Activated CD8-positive, alpha-beta T cell treated with anti-CD3 and anti-CD28 coated beads for 36 hours (primary cell): ENCODE measurements at regions not wholly inside any gene's neighbourhood (a gene's known extent, or its start where the extent isn't known, plus 50 kb on each side); places are given as distances from the start of the nearest gene placed in this dataset.

Experiments used
- ATAC-seq: fragments of 200-7000 bp; cut with Tn5 transposase; one replicate; pipeline ENCODE4 v1.10.0; 2021; ENCODE audit warnings: mild to moderate bottlenecking, moderate library complexity
- CTCF ChIA-PET: fragments of 350-600 bp; sonication (Branson Sonifier 250); formaldehyde crosslinking; loops from one replicate; lab custom pipeline; 2021; ENCODE audit warnings: antibody characterized with exemption; lab: Charles Lee
- POLR2A ChIA-PET: fragments of 350-600 bp; sonication (Branson Sonifier 250); formaldehyde crosslinking; loops from one replicate; lab custom pipeline; 2021; ENCODE audit warnings: antibody characterized with exemption; lab: Charles Lee
- DNase-seq: peaks from one replicate; pipeline ENCODE4 v3.0.0-alpha.2; 2020
- H3K27ac Mint-ChIP-seq: one replicate; pipeline ENCODE4 v1.8.0; 2021; ENCODE audit warnings: mild to moderate bottlenecking, mixed read lengths
- H3K27me3 Mint-ChIP-seq: one replicate; pipeline ENCODE4 v1.8.0; 2021; ENCODE audit warnings: mixed read lengths
- H3K36me3 Mint-ChIP-seq: one replicate; pipeline ENCODE4 v1.8.0; 2021; ENCODE audit warnings: low read depth, mixed read lengths
- H3K4me1 Mint-ChIP-seq: one replicate; pipeline ENCODE4 v1.8.0; 2021; ENCODE audit warnings: low read depth, mixed read lengths
- H3K4me3 Mint-ChIP-seq: one replicate; pipeline ENCODE4 v1.8.0; 2021; ENCODE audit warnings: mild to moderate bottlenecking, moderate library complexity, mixed read lengths
- H3K9me3 Mint-ChIP-seq: one replicate; pipeline ENCODE4 v1.8.0; 2021; ENCODE audit warnings: mixed read lengths
- intact Hi-C: fragments of 100-400 bp; cut with micrococcal nuclease; formaldehyde crosslinking; loops from one replicate; pipeline ENCODE4 v1.10.0; 2022
- TF ChIP-seq, protein P1 (sequence below): fragments of 200-600 bp; IDR thresholded peaks from one replicate; pipeline ENCODE4 v1.8.0; 2022; ENCODE audit warnings: antibody characterized with exemption, mild to moderate bottlenecking

DNA sequence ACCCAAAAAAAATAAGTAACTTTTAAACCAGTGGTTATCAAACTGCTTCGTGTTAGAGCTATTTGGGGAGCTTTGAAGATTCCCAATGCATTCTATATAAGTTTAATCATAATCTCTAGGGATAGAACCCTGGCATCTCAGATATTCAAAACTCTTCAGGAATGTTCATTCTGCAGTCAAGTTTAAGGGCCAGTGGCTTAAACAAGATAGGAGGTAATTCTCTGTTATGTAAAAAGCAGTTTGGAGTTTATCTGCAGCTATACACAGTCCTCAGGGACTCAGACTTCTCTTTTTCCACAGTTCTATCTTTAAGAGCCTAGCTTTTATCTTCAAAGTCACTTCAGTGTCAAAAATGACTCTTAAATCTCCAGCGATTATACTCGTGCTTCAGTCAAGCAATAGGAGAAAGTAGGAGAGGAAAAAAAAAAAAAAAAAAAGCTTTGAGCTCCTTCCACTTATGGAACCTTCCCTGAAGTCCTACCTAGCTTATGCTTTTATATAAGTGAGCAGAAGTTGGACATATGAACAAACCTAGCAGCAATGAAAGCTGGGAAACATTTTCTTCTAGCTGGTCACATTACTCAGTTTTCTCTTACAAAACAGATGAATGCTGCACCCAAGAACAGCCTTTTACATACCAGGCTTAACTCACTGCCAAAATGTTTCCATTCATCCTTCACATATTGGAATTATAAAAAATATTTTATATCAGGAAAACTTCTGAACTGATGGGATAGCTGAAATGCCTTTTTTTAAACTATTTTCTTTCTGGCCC is 302.8 kb downstream of the FSCB start:
- no peak for ATAC-seq
- intact Hi-C loops, result no loop called here
- ChIA-PET CTCF (no interaction called here), POLR2A (no interaction called here)
- TF ChIP-seq, protein P1, sequence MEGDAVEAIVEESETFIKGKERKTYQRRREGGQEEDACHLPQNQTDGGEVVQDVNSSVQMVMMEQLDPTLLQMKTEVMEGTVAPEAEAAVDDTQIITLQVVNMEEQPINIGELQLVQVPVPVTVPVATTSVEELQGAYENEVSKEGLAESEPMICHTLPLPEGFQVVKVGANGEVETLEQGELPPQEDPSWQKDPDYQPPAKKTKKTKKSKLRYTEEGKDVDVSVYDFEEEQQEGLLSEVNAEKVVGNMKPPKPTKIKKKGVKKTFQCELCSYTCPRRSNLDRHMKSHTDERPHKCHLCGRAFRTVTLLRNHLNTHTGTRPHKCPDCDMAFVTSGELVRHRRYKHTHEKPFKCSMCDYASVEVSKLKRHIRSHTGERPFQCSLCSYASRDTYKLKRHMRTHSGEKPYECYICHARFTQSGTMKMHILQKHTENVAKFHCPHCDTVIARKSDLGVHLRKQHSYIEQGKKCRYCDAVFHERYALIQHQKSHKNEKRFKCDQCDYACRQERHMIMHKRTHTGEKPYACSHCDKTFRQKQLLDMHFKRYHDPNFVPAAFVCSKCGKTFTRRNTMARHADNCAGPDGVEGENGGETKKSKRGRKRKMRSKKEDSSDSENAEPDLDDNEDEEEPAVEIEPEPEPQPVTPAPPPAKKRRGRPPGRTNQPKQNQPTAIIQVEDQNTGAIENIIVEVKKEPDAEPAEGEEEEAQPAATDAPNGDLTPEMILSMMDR, result no peak
- no peaks in the 10 kb centered on the region for H3K27me3 Mint-ChIP-seq
- H3K4me3 Mint-ChIP-seq, result no peak overlapping the region
- no peak overlapping the region for H3K27ac Mint-ChIP-seq
- DNase-seq, result no peak
- H3K9me3 Mint-ChIP-seq, result peaks cover 3% of the 10 kb centered on the region
- no peaks in the 10 kb centered on the region for H3K4me1 Mint-ChIP-seq
- no peaks in the 10 kb centered on the region for H3K36me3 Mint-ChIP-seq

DNA sequence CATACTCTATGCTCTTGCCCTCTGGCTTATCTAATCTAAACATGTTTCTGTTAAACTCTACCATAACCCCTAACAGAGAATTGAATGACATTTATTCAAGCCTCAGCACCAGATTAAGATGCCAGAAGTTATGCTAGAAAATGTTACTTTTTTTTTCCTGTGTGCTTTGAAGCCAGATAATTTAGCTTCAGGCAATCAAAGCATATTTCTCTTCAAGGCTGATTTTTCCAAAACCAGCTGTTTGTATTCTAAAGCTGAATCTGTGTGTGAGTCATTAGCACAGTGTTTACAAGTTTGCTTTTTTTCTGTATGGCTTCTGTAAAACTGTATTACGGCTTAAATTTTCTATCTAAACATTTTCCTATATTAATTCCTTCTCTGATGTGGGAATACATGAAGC is 326.1 kb downstream of the FSCB start:
- no peaks in the 10 kb centered on the region for H3K36me3 Mint-ChIP-seq
- no peak for DNase-seq
- POLR2A ChIA-PET, result no interaction called here
- intact Hi-C loops, result no loop called here
- H3K9me3 Mint-ChIP-seq, result peaks cover 18% of the 10 kb centered on the region
- no peaks in the 10 kb centered on the region for H3K27me3 Mint-ChIP-seq
- no peak overlapping the region for H3K4me3 Mint-ChIP-seq
- no peak for ATAC-seq
- TF ChIP-seq, protein P1, result no peak
- H3K4me1 Mint-ChIP-seq, result no peaks in the 10 kb centered on the region
- CTCF ChIA-PET, result no interaction called here
- no peak overlapping the region for H3K27ac Mint-ChIP-seq

DNA sequence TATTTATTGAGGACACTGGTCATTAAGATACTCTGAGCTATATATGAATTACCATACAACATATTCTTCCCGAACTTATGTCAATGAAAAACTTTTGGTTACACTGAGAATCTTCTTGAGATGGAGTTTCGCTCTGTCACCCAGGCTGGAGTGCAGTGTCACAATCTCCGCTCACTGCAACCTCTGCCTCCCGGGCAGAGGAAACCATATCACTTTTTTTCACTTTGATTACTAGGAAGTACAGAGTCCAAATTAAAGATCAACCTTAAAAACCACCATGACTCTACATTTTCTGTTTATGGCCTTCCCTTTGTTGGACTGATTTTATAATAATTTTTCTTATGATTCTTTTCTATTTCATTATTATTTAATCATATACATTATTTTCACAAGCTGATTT is 336.5 kb downstream of the FSCB start:
- Mint-ChIP-seq H3K4me1 (no peaks in the 10 kb centered on the region), H3K4me3 (no peak overlapping the region), H3K27me3 (no peaks in the 10 kb centered on the region), H3K9me3 (peaks cover 8% of the 10 kb centered on the region), H3K27ac (no peak overlapping the region), H3K36me3 (no peaks in the 10 kb centered on the region)
- ChIA-PET POLR2A (no interaction called here), CTCF (no interaction called here)
- TF ChIP-seq, protein P1, result no peak
- intact Hi-C loops, result no loop called here
- no peak for ATAC-seq
- no peak for DNase-seq

DNA sequence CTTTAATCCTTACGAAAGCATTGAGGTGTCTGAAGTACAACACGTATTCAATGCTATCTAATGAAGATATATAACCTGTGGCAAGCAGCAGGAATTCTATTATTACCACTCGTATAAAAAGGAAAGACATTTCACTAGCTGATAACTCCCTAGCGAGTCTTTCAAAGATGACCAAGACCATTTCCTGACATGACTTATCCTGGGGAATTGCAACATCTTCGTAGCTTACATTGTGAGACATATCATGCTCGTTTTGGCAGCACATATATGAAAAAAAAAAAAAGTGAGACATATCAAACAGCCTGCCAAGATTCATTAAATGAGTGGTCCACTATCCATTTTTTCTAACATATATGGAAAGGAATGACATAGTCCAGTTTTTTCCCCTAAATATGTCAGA is 337.0 kb downstream of the FSCB start:
- Mint-ChIP-seq H3K4me3 (no peak overlapping the region), H3K36me3 (no peaks in the 10 kb centered on the region), H3K9me3 (peaks cover 6% of the 10 kb centered on the region), H3K27ac (no peak overlapping the region), H3K27me3 (no peaks in the 10 kb centered on the region), H3K4me1 (no peaks in the 10 kb centered on the region)
- TF ChIP-seq, protein P1, result no peak
- DNase-seq (no peak), ATAC-seq (no peak)
- POLR2A ChIA-PET, result no interaction called here
- intact Hi-C loops, result no loop called here
- CTCF ChIA-PET, result no interaction called here

DNA sequence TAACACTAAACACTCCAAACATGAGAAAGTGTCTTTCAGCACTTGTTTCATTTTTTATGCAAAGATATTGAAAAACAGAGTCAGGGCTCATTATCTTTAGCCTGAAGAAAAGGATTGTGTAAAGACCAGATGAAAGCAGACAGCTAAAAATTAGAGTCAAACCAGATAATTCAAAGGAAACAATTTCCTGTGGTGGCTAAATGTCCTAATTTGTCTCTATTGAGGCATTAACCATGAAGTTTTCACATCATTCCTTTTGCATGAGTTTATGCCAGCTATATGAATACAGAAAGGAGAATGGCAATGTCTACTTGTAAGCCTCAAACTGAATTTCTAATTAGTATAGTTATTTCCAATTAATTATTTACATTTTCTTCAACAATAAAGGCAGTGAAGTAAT is 338.5 kb downstream of the FSCB start:
- H3K27me3 Mint-ChIP-seq, result no peaks in the 10 kb centered on the region
- peaks cover 3% of the 10 kb centered on the region for H3K9me3 Mint-ChIP-seq
- intact Hi-C loops, result no loop called here
- DNase-seq, result no peak
- ChIA-PET POLR2A (no interaction called here), CTCF (interaction anchor here (1.0 kb wide), 1 partner anchor 22 kb away, joined by 3 read pairs; no protein-coding TSS in a partner anchor)
- H3K36me3 Mint-ChIP-seq, result no peaks in the 10 kb centered on the region
- H3K4me1 Mint-ChIP-seq, result no peaks in the 10 kb centered on the region
- H3K27ac Mint-ChIP-seq, result no peak overlapping the region
- TF ChIP-seq, protein P1, result no peak
- ATAC-seq, result no peak
- no peak overlapping the region for H3K4me3 Mint-ChIP-seq
